ENCODE measurements at regions not wholly inside any gene's neighbourhood (a gene's known extent, or its start where the extent isn't known, plus 50 kb on each side); places are given as distances from the start of the nearest gene placed in this dataset.

GRCh38 chr12:23099104-23099503, 474.1 kb downstream of the ETNK1 start:
- no peak for DNase-seq (ENCODE audit: low spot score)
- Histone ChIP-seq H3K4me2 (ENCODE audit: low read length) (no peak overlapping the region), H3K79me2 (ENCODE audit: insufficient read depth, low read depth, low read length) (no peaks in the 10 kb centered on the region), H4K20me1 (ENCODE audit: insufficient read depth, low read length) (no peaks in the 10 kb centered on the region), H3K9me3 (ENCODE audit: low read length) (no peaks in the 10 kb centered on the region), H3K9me2 (ENCODE audit: insufficient read depth, low read length) (no peaks in the 10 kb centered on the region), H3K27ac (ENCODE audit: low read depth, low read length, poor library complexity, severe bottlenecking) (no peak overlapping the region), H3K36me3 (ENCODE audit: insufficient read depth, low read length) (no peaks in the 10 kb centered on the region), H3K4me3 (ENCODE audit: low read depth, low read length, poor library complexity, severe bottlenecking) (no peak overlapping the region), H3K4me1 (ENCODE audit: insufficient read depth, low read length, poor library complexity, severe bottlenecking) (no peaks in the 10 kb centered on the region), H2AFZ (ENCODE audit: low read length) (no peak overlapping the region)
- TF ChIP-seq EZH2phosphoT487 (IDR thresholded peaks at IDR 0.05; ENCODE audit: borderline replicate concordance, low read depth, low read length) = no peak
- TF ChIP-seq CTCF (conservative IDR thresholded peaks at IDR 0.05; ENCODE audit: low read length) = no peak
- BruUV-seq (replicated peaks) = no TSS peak
- POLR2A ChIA-PET = interaction anchor here (0.7 kb wide), 1 partner anchor 69 kb away, joined by 3 read pairs; no protein-coding TSS in a partner anchor
- CTCF ChIA-PET (ENCODE audit: unreplicated experiment) = no interaction called here
- intact Hi-C loops (cut with micrococcal nuclease; ENCODE audit: unreplicated experiment) = no loop called here

GRCh38 chr12:23099604-23100003, 474.6 kb downstream of the ETNK1 start:
- no TSS peak for BruUV-seq (replicated peaks)
- no peak overlapping the region for H3K4me2 ChIP-seq (ENCODE audit: low read length)
- no peaks in the 10 kb centered on the region for H3K9me3 ChIP-seq (ENCODE audit: low read length)
- CTCF ChIA-PET (ENCODE audit: unreplicated experiment) = no interaction called here
- no peaks in the 10 kb centered on the region for H4K20me1 ChIP-seq (ENCODE audit: insufficient read depth, low read length)
- TF ChIP-seq EZH2phosphoT487 (IDR thresholded peaks at IDR 0.05; ENCODE audit: borderline replicate concordance, low read depth, low read length) (no peak), CTCF (conservative IDR thresholded peaks at IDR 0.05; ENCODE audit: low read length) (no peak)
- H3K27ac ChIP-seq (ENCODE audit: low read depth, low read length, poor library complexity, severe bottlenecking) = no peak overlapping the region
- H3K4me3 ChIP-seq (ENCODE audit: low read depth, low read length, poor library complexity, severe bottlenecking) = no peak overlapping the region
- no peak for DNase-seq (ENCODE audit: low spot score)
- no peaks in the 10 kb centered on the region for H3K9me2 ChIP-seq (ENCODE audit: insufficient read depth, low read length)
- no peaks in the 10 kb centered on the region for H3K79me2 ChIP-seq (ENCODE audit: insufficient read depth, low read depth, low read length)
- intact Hi-C loops (cut with micrococcal nuclease; ENCODE audit: unreplicated experiment) = no loop called here
- H2AFZ ChIP-seq (ENCODE audit: low read length) = no peak overlapping the region
- no peaks in the 10 kb centered on the region for H3K4me1 ChIP-seq (ENCODE audit: insufficient read depth, low read length, poor library complexity, severe bottlenecking)
- H3K36me3 ChIP-seq (ENCODE audit: insufficient read depth, low read length) = no peaks in the 10 kb centered on the region
- POLR2A ChIA-PET = interaction anchor here (0.7 kb wide), 1 partner anchor 68 kb away, joined by 3 read pairs; no protein-coding TSS in a partner anchor

- H4K20me1 ChIP-seq (ENCODE audit: insufficient read depth, low read length) = no peaks in the 10 kb centered on the region
- H3K4me2 ChIP-seq (ENCODE audit: low read length) = no peak overlapping the region
- no peaks in the 10 kb centered on the region for H3K9me3 ChIP-seq (ENCODE audit: low read length)
- intact Hi-C loops (cut with micrococcal nuclease; ENCODE audit: unreplicated experiment) = loop anchor here (2.0 kb wide), 1 partner anchor 14 kb away; no protein-coding TSS in a partner anchor
- CTCF ChIA-PET (ENCODE audit: unreplicated experiment) = no interaction called here
- no peak overlapping the region for H2AFZ ChIP-seq (ENCODE audit: low read length)
- H3K4me3 ChIP-seq (ENCODE audit: low read depth, low read length, poor library complexity, severe bottlenecking) = no peak overlapping the region
- H3K79me2 ChIP-seq (ENCODE audit: insufficient read depth, low read depth, low read length) = no peaks in the 10 kb centered on the region
- no peaks in the 10 kb centered on the region for H3K36me3 ChIP-seq (ENCODE audit: insufficient read depth, low read length)
- POLR2A ChIA-PET = no interaction called here
- H3K9me2 ChIP-seq (ENCODE audit: insufficient read depth, low read length) = no peaks in the 10 kb centered on the region
- TF ChIP-seq EZH2phosphoT487 (IDR thresholded peaks at IDR 0.05; ENCODE audit: borderline replicate concordance, low read depth, low read length) (no peak), CTCF (conservative IDR thresholded peaks at IDR 0.05; ENCODE audit: low read length) (no peak)
- H3K27ac ChIP-seq (ENCODE audit: low read depth, low read length, poor library complexity, severe bottlenecking) = no peak overlapping the region
- H3K4me1 ChIP-seq (ENCODE audit: insufficient read depth, low read length, poor library complexity, severe bottlenecking) = no peaks in the 10 kb centered on the region
- BruUV-seq (replicated peaks) = no TSS peak
- DNase-seq (ENCODE audit: low spot score) = no peak
These were observed 484.0 kb downstream of the ETNK1 start for GRCh38 chr12:23108957-23109356.
